Small intestine (tissue), 7 donors: ENCODE measurements at regions not wholly inside any gene's neighbourhood (a gene's known extent, or its start where the extent isn't known, plus 50 kb on each side); places are given as distances from the start of the nearest gene placed in this dataset.

Experiments
- DNase-seq, 2 donors: peaks; one replicate each; pipeline versions ENCODE4 v3.0.0 to v3.0.0-alpha.2; 2013
- FAIRE-seq: peaks from 2 replicates; lab custom pipeline; 2012; peaks lifted over from hg19 to GRCh38; lab: Jason Lieb, UNC
- H3K27ac ChIP-seq, 3 donors: one replicate each; pipeline ENCODE4 v1.5.1; 2013; ENCODE audit warnings: low read length in 2 of 3, mild to moderate bottlenecking in 2 of 3, control low read depth in 1 of 3, inconsistent platforms in 1 of 3, low read depth in 1 of 3, moderate library complexity in 1 of 3
- H3K27me3 ChIP-seq, 3 donors: one replicate each; pipeline ENCODE4 v1.6.1; 2013; ENCODE audit warnings: low read length in 3 of 3, inconsistent platforms in 1 of 3; ENCODE audit not compliant: control insufficient read depth in 3 of 3, insufficient read depth in 3 of 3
- H3K36me3 ChIP-seq, 3 donors: one replicate each; pipeline ENCODE4 v1.6.1; 2013; ENCODE audit warnings: low read length in 3 of 3, inconsistent platforms in 1 of 3, low read depth in 1 of 3, mild to moderate bottlenecking in 1 of 3, moderate library complexity in 1 of 3; ENCODE audit not compliant: control insufficient read depth in 3 of 3, insufficient read depth in 2 of 3
- H3K4me1 ChIP-seq, 3 donors: one replicate each; pipeline ENCODE4 v1.6.1; 2013; ENCODE audit warnings: low read length in 2 of 3, inconsistent platforms in 1 of 3, low read depth in 1 of 3, mild to moderate bottlenecking in 1 of 3, moderate library complexity in 1 of 3; ENCODE audit not compliant: control insufficient read depth in 3 of 3, insufficient read depth in 2 of 3
- H3K4me3 ChIP-seq, 3 donors: one replicate each; pipeline ENCODE4 v1.5.1; 2013; ENCODE audit warnings: low read length in 3 of 3, control low read depth in 1 of 3, inconsistent platforms in 1 of 3, low read depth in 1 of 3, mild to moderate bottlenecking in 1 of 3, moderate library complexity in 1 of 3
- H3K9me3 ChIP-seq, 2 donors: one replicate each; pipeline ENCODE4 v1.6.1; 2013; ENCODE audit warnings: low read depth in 1 of 2, low read length in 1 of 2; ENCODE audit not compliant: control insufficient read depth in 2 of 2, insufficient read depth in 1 of 2
- WGBS, 3 donors: extraction: QIAGEN DNeasy Blood & Tissue Kit; methylation state at CpG; one replicate each; pipeline ENCODE4 v1.1.7; 2013; 5-methylcytosine and 5-hydroxymethylcytosine counted together
- donor health status: healthy with polysubstance abuse.
- donor health status: control.
- donor health status: control.
- donor health status: Bipolar disorder and iron deficiency.
- donor health status: healthy.

GRCh38 chr4:174135936-174136406 is 147.5 kb downstream of the FBXO8 start:
- DNase-seq (no peak), FAIRE-seq (no peak)
- peaks cover 0 to 4% (median 0%) of the 10 kb centered on the region in 3 donors for H3K27me3 ChIP-seq
- no peaks in the 10 kb centered on the region for H3K9me3 ChIP-seq
- peak overlapping the region in 1 of 3 donors; percentile 3 for H3K4me3 ChIP-seq
- no peaks in the 10 kb centered on the region for H3K36me3 ChIP-seq
- peak overlapping the region in 1 of 3 donors; percentile 17 for H3K27ac ChIP-seq
- WGBS, 3 donors: 29 to 33% (median 33%) methylated on average over 12 of the region's 12 CpGs
- H3K4me1 ChIP-seq: no peaks in the 10 kb centered on the region

GRCh38 chr4:174135530-174135929 is 147.9 kb downstream of the FBXO8 start:
- 44 to 70% (median 59%) methylated on average over 1 of the region's 1 CpG for WGBS, 3 donors
- Histone ChIP-seq H3K4me1 (no peaks in the 10 kb centered on the region), H3K27me3 (peaks cover 0 to 4% (median 0%) of the 10 kb centered on the region in 3 donors), H3K9me3 (no peaks in the 10 kb centered on the region), H3K27ac (no peak overlapping the region), H3K36me3 (no peaks in the 10 kb centered on the region), H3K4me3 (no peak overlapping the region)
- DNase-seq: no peak
- no peak for FAIRE-seq

GRCh38 chr4:174134361-174134760 is 149.1 kb downstream of the FBXO8 start:
- 84 to 96% (median 94%) methylated on average over 2 of the region's 2 CpGs for WGBS, 3 donors
- Histone ChIP-seq H3K4me1 (no peaks in the 10 kb centered on the region), H3K36me3 (no peaks in the 10 kb centered on the region), H3K4me3 (no peak overlapping the region), H3K27ac (no peak overlapping the region), H3K9me3 (no peaks in the 10 kb centered on the region), H3K27me3 (peaks cover 0 to 4% (median 0%) of the 10 kb centered on the region in 3 donors)
- DNase-seq: no peak
- FAIRE-seq: no peak

GRCh38 chr4:174133551-174133950 is 149.9 kb downstream of the FBXO8 start:
- no peak overlapping the region for H3K4me3 ChIP-seq
- H3K36me3 ChIP-seq: no peaks in the 10 kb centered on the region
- no peak overlapping the region for H3K27ac ChIP-seq
- H3K9me3 ChIP-seq: no peaks in the 10 kb centered on the region
- no peak for FAIRE-seq
- peaks cover 0 to 4% (median 0%) of the 10 kb centered on the region in 3 donors for H3K27me3 ChIP-seq
- WGBS, 3 donors: 17 to 46% (median 32%) methylated on average over 1 of the region's 1 CpG
- H3K4me1 ChIP-seq: no peaks in the 10 kb centered on the region
- no peak for DNase-seq

GRCh38 chr4:174131901-174132300 is 151.6 kb downstream of the FBXO8 start:
- Histone ChIP-seq H3K4me1 (no peaks in the 10 kb centered on the region), H3K9me3 (no peaks in the 10 kb centered on the region), H3K36me3 (no peaks in the 10 kb centered on the region), H3K27me3 (peaks cover 0 to 8% (median 0%) of the 10 kb centered on the region in 3 donors), H3K4me3 (no peak overlapping the region), H3K27ac (no peak overlapping the region)
- no peak for FAIRE-seq
- no peak for DNase-seq

- H3K9me3 ChIP-seq: no peaks in the 10 kb centered on the region
- FAIRE-seq (no peak), DNase-seq (no peak)
- H3K4me1 ChIP-seq: no peaks in the 10 kb centered on the region
- no peak overlapping the region for H3K4me3 ChIP-seq
- H3K36me3 ChIP-seq: no peaks in the 10 kb centered on the region
- WGBS, 3 donors: 61 to 78% (median 75%) methylated on average over 1 of the region's 1 CpG
- no peak overlapping the region for H3K27ac ChIP-seq
- peaks cover 0 to 2% (median 0%) of the 10 kb centered on the region in 3 donors for H3K27me3 ChIP-seq
These were observed 160.8 kb downstream of the FBXO8 start for GRCh38 chr4:174122705-174123104.

- no peak overlapping the region for H3K27ac ChIP-seq
- no peak for FAIRE-seq
These were observed 162.8 kb downstream of the FBXO8 start for GRCh38 chr4:174120446-174121295.

GRCh38 chr4:174119830-174120229 is 163.6 kb downstream of the FBXO8 start:
- WGBS, 3 donors: 12 to 34% (median 20%) methylated on average over 3 of the region's 3 CpGs
- Histone ChIP-seq H3K4me3 (no peak overlapping the region), H3K9me3 (no peaks in the 10 kb centered on the region), H3K4me1 (no peaks in the 10 kb centered on the region), H3K27ac (no peak overlapping the region), H3K27me3 (no peaks in the 10 kb centered on the region), H3K36me3 (no peaks in the 10 kb centered on the region)
- DNase-seq (no peak), FAIRE-seq (no peak)

More at GRCh38 chr4:174120446-174121295, 162.8 kb downstream of the FBXO8 start:
- WGBS, 3 donors: 20 to 22% (median 22%) methylated on average over 21 of the region's 21 CpGs
- Histone ChIP-seq H3K4me3 (peak overlapping the region in 1 of 3 donors; percentile 33), H3K36me3 (no peaks in the 10 kb centered on the region), H3K27me3 (no peaks in the 10 kb centered on the region), H3K4me1 (no peaks in the 10 kb centered on the region), H3K9me3 (no peaks in the 10 kb centered on the region)
- DNase-seq: peak; percentile 32 to 52
